ENCODE measurements at regions not wholly inside any gene's neighbourhood (a gene's known extent, or its start where the extent isn't known, plus 50 kb on each side); places are given as distances from the start of the nearest gene placed in this dataset.

GRCh38 chr2:173760553-173760952, 204.6 kb downstream of the SP3 start:
- TF ChIP-seq, protein P1, sequence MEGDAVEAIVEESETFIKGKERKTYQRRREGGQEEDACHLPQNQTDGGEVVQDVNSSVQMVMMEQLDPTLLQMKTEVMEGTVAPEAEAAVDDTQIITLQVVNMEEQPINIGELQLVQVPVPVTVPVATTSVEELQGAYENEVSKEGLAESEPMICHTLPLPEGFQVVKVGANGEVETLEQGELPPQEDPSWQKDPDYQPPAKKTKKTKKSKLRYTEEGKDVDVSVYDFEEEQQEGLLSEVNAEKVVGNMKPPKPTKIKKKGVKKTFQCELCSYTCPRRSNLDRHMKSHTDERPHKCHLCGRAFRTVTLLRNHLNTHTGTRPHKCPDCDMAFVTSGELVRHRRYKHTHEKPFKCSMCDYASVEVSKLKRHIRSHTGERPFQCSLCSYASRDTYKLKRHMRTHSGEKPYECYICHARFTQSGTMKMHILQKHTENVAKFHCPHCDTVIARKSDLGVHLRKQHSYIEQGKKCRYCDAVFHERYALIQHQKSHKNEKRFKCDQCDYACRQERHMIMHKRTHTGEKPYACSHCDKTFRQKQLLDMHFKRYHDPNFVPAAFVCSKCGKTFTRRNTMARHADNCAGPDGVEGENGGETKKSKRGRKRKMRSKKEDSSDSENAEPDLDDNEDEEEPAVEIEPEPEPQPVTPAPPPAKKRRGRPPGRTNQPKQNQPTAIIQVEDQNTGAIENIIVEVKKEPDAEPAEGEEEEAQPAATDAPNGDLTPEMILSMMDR (IDR thresholded peaks at IDR 0.05; ENCODE audit: low read depth, low read length, poor library complexity, severe bottlenecking): no peak
- TF ChIP-seq EZH2phosphoT487 (IDR thresholded peaks at IDR 0.05; ENCODE audit: borderline replicate concordance, low read length): no peak
